ENCODE measurements at regions not wholly inside any gene's neighbourhood (a gene's known extent, or its start where the extent isn't known, plus 50 kb on each side); places are given as distances from the start of the nearest gene placed in this dataset.

DNA sequence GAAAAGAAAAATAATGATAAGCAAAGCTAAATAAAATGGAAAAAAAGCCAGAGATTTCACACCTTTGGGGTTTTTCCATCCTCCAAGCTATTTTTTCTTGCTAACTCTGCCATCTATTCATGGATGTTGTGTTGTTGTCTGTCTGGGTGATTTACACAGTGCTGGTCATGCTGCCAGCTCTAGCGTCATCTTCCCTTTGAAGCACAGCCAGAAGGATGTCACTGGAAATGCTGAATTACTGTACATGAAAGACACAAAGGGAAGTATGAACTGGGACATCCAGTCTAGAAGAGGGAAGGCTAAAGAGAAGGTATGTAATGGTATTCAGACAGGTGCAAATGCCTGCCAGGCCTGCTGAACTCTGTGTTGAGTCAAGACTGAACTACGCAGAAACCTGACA lies 241.9 kb upstream of the STXBP5 start:
- intact Hi-C loops (cut with micrococcal nuclease): no loop called here
- Histone ChIP-seq H3K27me3 (ENCODE audit: control insufficient read depth in 2 of 2, insufficient read depth in 2 of 2, low read length in 2 of 2) (no peaks in the 10 kb centered on the region), H3K79me2 (ENCODE audit: insufficient read depth, low read length) (no peaks in the 10 kb centered on the region), H3K9me3 (replicated peaks in 1 of 2; ENCODE audit: control insufficient read depth in 1 of 2, insufficient read depth in 1 of 2, low read length in 2 of 2) (peaks cover 9 to 12% of the 10 kb centered on the region in 2 donors), H3K27ac (ENCODE audit: low read depth in 1 of 2, low read length in 2 of 2) (no peak overlapping the region), H3K9ac (ENCODE audit: insufficient read depth, low read length, poor library complexity, severe bottlenecking) (no peak overlapping the region), H3K4me2 (replicated peaks; ENCODE audit: extremely low read depth, low read length, poor library complexity, severe bottlenecking) (no peak overlapping the region), H3K4me1 (ENCODE audit: control insufficient read depth in 1 of 2, insufficient read depth in 2 of 2, low read length in 2 of 2) (no peaks in the 10 kb centered on the region), H3K4me3 (replicated peaks in 1 of 3; ENCODE audit: low read depth in 2 of 3, low read length in 3 of 3) (no peak overlapping the region), H3K36me3 (replicated peaks in 1 of 2; ENCODE audit: control insufficient read depth in 1 of 2, insufficient read depth in 2 of 2, low read length in 2 of 2) (no peaks in the 10 kb centered on the region), H2AFZ (ENCODE audit: insufficient read depth, low read depth, low read length, poor library complexity, severe bottlenecking) (no peak overlapping the region), H4K20me1 (ENCODE audit: insufficient read depth, low read length) (no peaks in the 10 kb centered on the region)
- Mint-ChIP-seq H3K9me3 (peaks cover 14 to 21% (median 18%) of the 10 kb centered on the region in 7 donors), H3K4me3 (no peak overlapping the region), H3K36me3 (peaks cover 0 to 6% of the 10 kb centered on the region in 2 donors), H3K4me1 (no peaks in the 10 kb centered on the region), H3K27ac (no peak overlapping the region), H3K27me3 (ENCODE audit: low read depth in 3 of 3) (no peaks in the 10 kb centered on the region)
- no peak for DNase-seq
- TF ChIP-seq CTCF (IDR thresholded peaks at IDR 0.05): no peak
- 93% methylated on average over 1 of the region's 2 CpGs for WGBS (ENCODE audit: insufficient coverage)

GRCh38 chr6:146965110-146965689 lies 239.0 kb upstream of the STXBP5 start:
- peaks cover 14 to 24% (median 18%) of the 10 kb centered on the region in 7 donors for H3K9me3 Mint-ChIP-seq
- Histone ChIP-seq H3K4me3 (replicated peaks in 1 of 3; ENCODE audit: low read depth in 2 of 3, low read length in 3 of 3) (no peak overlapping the region), H3K4me2 (replicated peaks; ENCODE audit: extremely low read depth, low read length, poor library complexity, severe bottlenecking) (no peak overlapping the region), H3K36me3 (replicated peaks in 1 of 2; ENCODE audit: control insufficient read depth in 1 of 2, insufficient read depth in 2 of 2, low read length in 2 of 2) (no peaks in the 10 kb centered on the region), H3K9me3 (replicated peaks in 1 of 2; ENCODE audit: control insufficient read depth in 1 of 2, insufficient read depth in 1 of 2, low read length in 2 of 2) (peaks cover 9 to 12% of the 10 kb centered on the region in 2 donors), H4K20me1 (ENCODE audit: insufficient read depth, low read length) (no peaks in the 10 kb centered on the region), H3K79me2 (ENCODE audit: insufficient read depth, low read length) (no peaks in the 10 kb centered on the region), H3K27ac (ENCODE audit: low read depth in 1 of 2, low read length in 2 of 2) (no peak overlapping the region), H3K9ac (ENCODE audit: insufficient read depth, low read length, poor library complexity, severe bottlenecking) (no peak overlapping the region), H3K27me3 (ENCODE audit: control insufficient read depth in 2 of 2, insufficient read depth in 2 of 2, low read length in 2 of 2) (no peaks in the 10 kb centered on the region), H3K4me1 (ENCODE audit: control insufficient read depth in 1 of 2, insufficient read depth in 2 of 2, low read length in 2 of 2) (no peaks in the 10 kb centered on the region), H2AFZ (ENCODE audit: insufficient read depth, low read depth, low read length, poor library complexity, severe bottlenecking) (no peak overlapping the region)
- no peaks in the 10 kb centered on the region for H3K27me3 Mint-ChIP-seq (ENCODE audit: low read depth in 3 of 3)
- peaks cover 0 to 6% of the 10 kb centered on the region in 2 donors for H3K36me3 Mint-ChIP-seq
- no peak overlapping the region for H3K27ac Mint-ChIP-seq
- WGBS (ENCODE audit: insufficient coverage): no CpG with 5 or more reads among the region's 1 CpG
- no peak for TF ChIP-seq CTCF (IDR thresholded peaks at IDR 0.05)
- DNase-seq: no peak
- H3K4me3 Mint-ChIP-seq: no peak overlapping the region
- intact Hi-C loops (cut with micrococcal nuclease): no loop called here
- H3K4me1 Mint-ChIP-seq: no peaks in the 10 kb centered on the region
